ENCODE measurements at regions not wholly inside any gene's neighbourhood (a gene's known extent, or its start where the extent isn't known, plus 50 kb on each side); places are given as distances from the start of the nearest gene placed in this dataset.

GRCh38 chr2:204220896-204221295 is 284.3 kb downstream of the ICOS start (continued):
- no peak for TF ChIP-seq ZBTB26 (CRISPR knock-in tag; IDR thresholded peaks at IDR 0.05; ENCODE audit: borderline replicate concordance)
- TF ChIP-seq ZNF768 (CRISPR knock-in tag; IDR thresholded peaks at IDR 0.05): no peak
- no peak for TF ChIP-seq IRF2 (CRISPR knock-in tag; IDR thresholded peaks at IDR 0.05)
- no peak for TF ChIP-seq SMYD3 (CRISPR knock-in tag; IDR thresholded peaks at IDR 0.05)

GRCh38 chr2:204223046-204223445 is 286.5 kb downstream of the ICOS start:
- 0% methylated on average over 2 of the region's 6 CpGs for WGBS (ENCODE audit: low lambda C conversion rate)
- no peak overlapping the region for H3K4me2 ChIP-seq (ENCODE audit: low read depth, low read length)
- no peak overlapping the region for H3K9ac ChIP-seq (ENCODE audit: insufficient read depth, low read depth, low read length)
- ChIA-PET POLR2A (no interaction called here), CTCF (ENCODE audit: low intra/inter-chr PET ratio, low total read pairs) (no interaction called here)
- no peaks in the 10 kb centered on the region for H3K79me2 ChIP-seq (ENCODE audit: insufficient read depth, low read length)
- no peak overlapping the region for H3K4me3 ChIP-seq (replicated peaks in 1 of 3; ENCODE audit: insufficient read depth in 1 of 3, low read depth in 2 of 3, low read length in 3 of 3)
- no peaks in the 10 kb centered on the region for H4K20me1 ChIP-seq (ENCODE audit: insufficient read depth, low read length)
- FAIRE-seq (no peak), DNase-seq (ENCODE audit: low spot score) (no peak), ATAC-seq (peak; percentile 40; the same call in 1 of the 3 replicates)
- H3K27ac ChIP-seq (ENCODE audit: extremely low read length, insufficient read depth, low read length): no peak overlapping the region
- TF ChIP-seq KAT7 (CRISPR knock-in tag; IDR thresholded peaks at IDR 0.05; ENCODE audit: borderline replicate concordance) (no peak), KLF6 (CRISPR knock-in tag; IDR thresholded peaks at IDR 0.05) (no peak), ZNF496 (CRISPR knock-in tag; IDR thresholded peaks at IDR 0.05; ENCODE audit: insufficient replicate concordance) (no peak), SIN3B (IDR thresholded peaks at IDR 0.05; ENCODE audit: low read length) (no peak), SMAD1 (CRISPR knock-in tag; IDR thresholded peaks at IDR 0.05; ENCODE audit: borderline replicate concordance, low read depth) (no peak), ZNF549 (CRISPR knock-in tag; IDR thresholded peaks at IDR 0.05) (no peak), E2F1 (CRISPR knock-in tag; IDR thresholded peaks at IDR 0.05) (no peak), XRCC5 (optimal IDR thresholded peaks at IDR 0.05; ENCODE audit: low read length) (no peak), ZNF749 (CRISPR knock-in tag; IDR thresholded peaks at IDR 0.05; ENCODE audit: borderline replicate concordance) (no peak), KDM5A (IDR thresholded peaks at IDR 0.05; ENCODE audit: borderline replicate concordance, low read length) (no peak), SCMH1 (CRISPR knock-in tag; IDR thresholded peaks at IDR 0.05; ENCODE audit: borderline replicate concordance) (no peak)
- TF ChIP-seq, protein P1, sequence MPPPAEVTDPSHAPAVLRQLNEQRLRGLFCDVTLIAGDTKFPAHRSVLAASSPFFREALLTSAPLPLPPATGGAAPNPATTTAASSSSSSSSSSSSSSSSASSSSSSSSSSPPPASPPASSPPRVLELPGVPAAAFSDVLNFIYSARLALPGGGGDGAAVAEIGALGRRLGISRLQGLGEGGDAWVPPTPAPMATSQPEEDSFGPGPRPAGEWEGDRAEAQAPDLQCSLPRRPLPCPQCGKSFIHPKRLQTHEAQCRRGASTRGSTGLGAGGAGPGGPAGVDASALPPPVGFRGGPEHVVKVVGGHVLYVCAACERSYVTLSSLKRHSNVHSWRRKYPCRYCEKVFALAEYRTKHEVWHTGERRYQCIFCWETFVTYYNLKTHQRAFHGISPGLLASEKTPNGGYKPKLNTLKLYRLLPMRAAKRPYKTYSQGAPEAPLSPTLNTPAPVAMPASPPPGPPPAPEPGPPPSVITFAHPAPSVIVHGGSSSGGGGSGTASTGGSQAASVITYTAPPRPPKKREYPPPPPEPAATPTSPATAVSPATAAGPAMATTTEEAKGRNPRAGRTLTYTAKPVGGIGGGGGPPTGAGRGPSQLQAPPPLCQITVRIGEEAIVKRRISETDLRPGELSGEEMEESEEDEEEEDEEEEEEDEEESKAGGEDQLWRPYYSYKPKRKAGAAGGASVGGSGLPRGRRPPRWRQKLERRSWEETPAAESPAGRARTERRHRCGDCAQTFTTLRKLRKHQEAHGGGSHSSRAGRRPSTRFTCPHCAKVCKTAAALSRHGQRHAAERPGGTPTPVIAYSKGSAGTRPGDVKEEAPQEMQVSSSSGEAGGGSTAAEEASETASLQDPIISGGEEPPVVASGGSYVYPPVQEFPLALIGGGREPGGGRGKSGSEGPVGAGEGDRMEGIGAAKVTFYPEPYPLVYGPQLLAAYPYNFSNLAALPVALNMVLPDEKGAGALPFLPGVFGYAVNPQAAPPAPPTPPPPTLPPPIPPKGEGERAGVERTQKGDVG (CRISPR knock-in tag; IDR thresholded peaks at IDR 0.05; ENCODE audit: borderline replicate concordance): no peak
- TF ChIP-seq, protein P2, sequence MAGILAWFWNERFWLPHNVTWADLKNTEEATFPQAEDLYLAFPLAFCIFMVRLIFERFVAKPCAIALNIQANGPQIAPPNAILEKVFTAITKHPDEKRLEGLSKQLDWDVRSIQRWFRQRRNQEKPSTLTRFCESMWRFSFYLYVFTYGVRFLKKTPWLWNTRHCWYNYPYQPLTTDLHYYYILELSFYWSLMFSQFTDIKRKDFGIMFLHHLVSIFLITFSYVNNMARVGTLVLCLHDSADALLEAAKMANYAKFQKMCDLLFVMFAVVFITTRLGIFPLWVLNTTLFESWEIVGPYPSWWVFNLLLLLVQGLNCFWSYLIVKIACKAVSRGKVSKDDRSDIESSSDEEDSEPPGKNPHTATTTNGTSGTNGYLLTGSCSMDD (CRISPR knock-in tag; IDR thresholded peaks at IDR 0.05): no peak
- in situ Hi-C loops (cut with HindIII; ENCODE audit: extremely low pct_ligation_motif_present, low pct_unique_long_range_greater_than_20kb): no loop called here
- BruUV-seq (replicated peaks): no TSS peak
- no peaks in the 10 kb centered on the region for H3K4me1 ChIP-seq (ENCODE audit: insufficient read depth, low read length)
- no peak overlapping the region for H2AFZ ChIP-seq (ENCODE audit: low read length)
- intact Hi-C loops (cut with micrococcal nuclease; ENCODE audit: unreplicated experiment): no loop called here
- no peaks in the 10 kb centered on the region for H3K27me3 ChIP-seq (ENCODE audit: control insufficient read depth in 1 of 2, insufficient read depth in 2 of 2, low read length in 2 of 2)
- no peaks in the 10 kb centered on the region for H3K9me3 ChIP-seq (ENCODE audit: low read length)
- H3K36me3 ChIP-seq (replicated peaks in 1 of 2; ENCODE audit: control insufficient read depth in 1 of 2, insufficient read depth in 2 of 2, low read length in 2 of 2): no peaks in the 10 kb centered on the region
